B cell (primary cell): ENCODE measurements at regions not wholly inside any gene's neighbourhood (a gene's known extent, or its start where the extent isn't known, plus 50 kb on each side); places are given as distances from the start of the nearest gene placed in this dataset.

Source experiments
- ATAC-seq: fragments of 200-7000 bp; cut with Tn5 transposase; one replicate; pipeline ENCODE4 v1.10.0; 2021; ENCODE audit warnings: low read depth, mild to moderate bottlenecking, moderate number of reproducible peaks, moderate library complexity
- CTCF ChIA-PET: fragments of 350-600 bp; sonication (Branson Sonifier 250); formaldehyde crosslinking; loops from one replicate; lab custom pipeline; 2021; ENCODE audit warnings: antibody characterized with exemption, inconsistent platforms; lab: Charles Lee
- POLR2A ChIA-PET: fragments of 350-600 bp; sonication (Branson Sonifier 250); formaldehyde crosslinking; loops from one replicate; lab custom pipeline; 2021; ENCODE audit warnings: antibody characterized with exemption; lab: Charles Lee
- DNase-seq: peaks from one replicate; pipeline ENCODE4 v3.0.0; 2013
- H2AFZ ChIP-seq: 2 replicates; pipeline ENCODE4 v1.6.1; 2012; ENCODE audit warnings: mild to moderate bottlenecking, low read depth, low read length; ENCODE audit not compliant: insufficient read depth, poor library complexity, severe bottlenecking
- H3K27ac ChIP-seq, 2 donors: 1 replicate in 1 of 2; 2 replicates in 1 of 2; pipeline ENCODE4 v1.5.1; 2012 to 2013; ENCODE audit warnings: low read length in 2 of 2, mild to moderate bottlenecking in 2 of 2, moderate library complexity in 1 of 2
- H3K27me3 ChIP-seq, 4 experiments: fragments of 200-600 bp in 1 of 4; sonication (generic) in 1 of 4; replicated peaks in 1 of 4; 1 replicate in 2 of 4; 2 replicates in 2 of 4; pipeline versions ENCODE4 v1.6.1 to v1.7.0; 2013 to 2016; ENCODE audit warnings: low read length in 3 of 4, mild to moderate bottlenecking in 2 of 4, mixed read lengths in 1 of 4, moderate library complexity in 1 of 4; ENCODE audit not compliant: insufficient read depth in 4 of 4, control insufficient read depth in 3 of 4; ENCODE audit errors: control extremely low read depth in 1 of 4
- H3K36me3 ChIP-seq, 2 experiments: replicated peaks in 1 of 2; 1 replicate in 1 of 2; 2 replicates in 1 of 2; pipeline versions ENCODE4 v1.6.1 to v1.7.1; 2013; ENCODE audit warnings: low read length in 1 of 2; ENCODE audit not compliant: insufficient read depth in 2 of 2, control insufficient read depth in 1 of 2; ENCODE audit errors: control extremely low read depth in 1 of 2, extremely low read depth in 1 of 2
- H3K4me1 ChIP-seq, 2 donors: fragments of 200-600 bp in 1 of 2; sonication (generic) in 1 of 2; 1 replicate in 1 of 2; 2 replicates in 1 of 2; pipeline versions ENCODE4 v1.5.1 to v1.6.1; 2013 to 2017; ENCODE audit warnings: low read length in 2 of 2; ENCODE audit not compliant: control insufficient read depth in 2 of 2, insufficient read depth in 2 of 2
- H3K4me2 ChIP-seq: replicated peaks from 2 replicates; pipeline ENCODE3; 2012; ENCODE audit warnings: mild to moderate bottlenecking, low read depth, low read length; ENCODE audit not compliant: poor library complexity, severe bottlenecking
- H3K4me3 ChIP-seq, 5 experiments: fragments of 200-600 bp in 1 of 5; sonication (generic) in 1 of 5; 1 replicate in 3 of 5; 2 replicates in 2 of 5; pipeline versions ENCODE4 v1.5.1 to v1.7.0; 2011 to 2016; ENCODE audit warnings: low read length in 4 of 5, mild to moderate bottlenecking in 4 of 5, low read depth in 2 of 5, control low read depth in 1 of 5, moderate library complexity in 1 of 5; ENCODE audit not compliant: insufficient read depth in 1 of 5; ENCODE audit errors: control extremely low read depth in 1 of 5, extremely low read depth in 1 of 5
- H3K79me2 ChIP-seq: fragments of 200-600 bp; sonication (generic); one replicate; pipeline ENCODE4 v1.6.0; 2016; ENCODE audit warnings: low read length; ENCODE audit not compliant: control insufficient read depth, insufficient read depth
- H3K9ac ChIP-seq: fragments of 200-600 bp; sonication (generic); 2 replicates; pipeline ENCODE4 v1.6.1; 2017; ENCODE audit warnings: mild to moderate bottlenecking, low read length, moderate library complexity
- H3K9me3 ChIP-seq, 3 donors: one replicate each; pipeline versions ENCODE4 v1.6.1 to v1.7.1; 2013; ENCODE audit warnings: low read length in 2 of 3; ENCODE audit not compliant: control insufficient read depth in 2 of 3, insufficient read depth in 1 of 3; ENCODE audit errors: control extremely low read depth in 1 of 3
- H4K20me1 ChIP-seq: 2 replicates; pipeline ENCODE4 v1.6.0; 2012; ENCODE audit warnings: mild to moderate bottlenecking, low read length; ENCODE audit not compliant: insufficient read depth, control insufficient read depth, poor library complexity, severe bottlenecking
- H3K27ac Mint-ChIP-seq: one replicate; pipeline ENCODE4 v1.8.0; 2021; ENCODE audit warnings: mixed read lengths
- H3K27me3 Mint-ChIP-seq: one replicate; pipeline ENCODE4 v1.8.0; 2021; ENCODE audit warnings: mixed read lengths
- H3K4me1 Mint-ChIP-seq: one replicate; pipeline ENCODE4 v1.8.0; 2021; ENCODE audit warnings: mixed read lengths
- H3K4me3 Mint-ChIP-seq: one replicate; pipeline ENCODE4 v1.8.0; 2021; ENCODE audit warnings: mixed read lengths
- H3K9me3 Mint-ChIP-seq: one replicate; pipeline ENCODE4 v1.8.0; 2022; ENCODE audit warnings: mixed read lengths; ENCODE audit not compliant: insufficient read depth
- CTCF ChIP-seq: fragments of 200-600 bp; IDR thresholded peaks from one replicate; pipeline ENCODE4 v1.8.0; 2022; ENCODE audit warnings: antibody characterized with exemption, mild to moderate bottlenecking
- EZH2 ChIP-seq: IDR thresholded peaks from 2 replicates; pipeline ENCODE4 v1.6.1; 2012; ENCODE audit warnings: borderline replicate concordance, low read depth, mild to moderate bottlenecking, moderate library complexity, low read length; ENCODE audit not compliant: insufficient read depth, poor library complexity, severe bottlenecking
- WGBS: methylation state at CpG from one replicate; pipeline ENCODE4 v1.1.5; 2013; ENCODE audit warnings: missing lambda C conversion rate; ENCODE audit not compliant: insufficient coverage; 5-methylcytosine and 5-hydroxymethylcytosine counted together
- intact Hi-C: fragments of 100-400 bp; cut with micrococcal nuclease; formaldehyde crosslinking; loops from one replicate; pipeline ENCODE4 v1.10.0; 2022

GRCh38 chr19:31900991-31901390 lies 444.4 kb upstream of the ZNF507 start:
- Histone ChIP-seq H3K79me2 (no peaks in the 10 kb centered on the region), H3K27ac (no peak overlapping the region), H3K4me3 (no peak overlapping the region), H3K4me1 (no peaks in the 10 kb centered on the region), H3K36me3 (no peaks in the 10 kb centered on the region), H3K27me3 (no peaks in the 10 kb centered on the region), H3K9ac (no peak overlapping the region), H2AFZ (no peak overlapping the region), H3K9me3 (peaks cover 0 to 10% (median 0%) of the 10 kb centered on the region in 3 donors), H4K20me1 (no peaks in the 10 kb centered on the region), H3K4me2 (no peak overlapping the region)
- no peak for ATAC-seq
- H3K27ac Mint-ChIP-seq: no peak overlapping the region
- H3K9me3 Mint-ChIP-seq: no peaks in the 10 kb centered on the region
- TF ChIP-seq EZH2 (no peak), CTCF (no peak)
- no peak for DNase-seq
- H3K4me1 Mint-ChIP-seq: peaks cover 3% of the 10 kb centered on the region
- ChIA-PET POLR2A (no interaction called here), CTCF (no interaction called here)
- H3K4me3 Mint-ChIP-seq: no peak overlapping the region
- no peaks in the 10 kb centered on the region for H3K27me3 Mint-ChIP-seq
- intact Hi-C loops: no loop called here
- 33% methylated on average over 1 of the region's 2 CpGs for WGBS

- H3K4me3 ChIP-seq: no peak overlapping the region
- ChIA-PET POLR2A (no interaction called here), CTCF (no interaction called here)
- no peak overlapping the region for H3K9ac ChIP-seq
- Mint-ChIP-seq H3K27ac (no peak overlapping the region), H3K9me3 (no peaks in the 10 kb centered on the region), H3K27me3 (no peaks in the 10 kb centered on the region), H3K4me1 (peaks cover 6% of the 10 kb centered on the region), H3K4me3 (no peak overlapping the region)
- TF ChIP-seq CTCF (no peak), EZH2 (no peak)
- H4K20me1 ChIP-seq: no peaks in the 10 kb centered on the region
- H3K79me2 ChIP-seq: no peaks in the 10 kb centered on the region
- intact Hi-C loops: no loop called here
- 100% methylated on average over 1 of the region's 1 CpG for WGBS
- no peaks in the 10 kb centered on the region for H3K4me1 ChIP-seq
- no peaks in the 10 kb centered on the region for H3K36me3 ChIP-seq
- no peak for ATAC-seq
- H3K27ac ChIP-seq: no peak overlapping the region
- H3K4me2 ChIP-seq: no peak overlapping the region
- H2AFZ ChIP-seq: no peak overlapping the region
- peaks cover 0 to 8% (median 0%) of the 10 kb centered on the region in 3 donors for H3K9me3 ChIP-seq
- H3K27me3 ChIP-seq: no peaks in the 10 kb centered on the region
- no peak for DNase-seq
Measured at GRCh38 chr19:31902821-31903220, 442.6 kb upstream of the ZNF507 start.
